ENCODE measurements at regions not wholly inside any gene's neighbourhood (a gene's known extent, or its start where the extent isn't known, plus 50 kb on each side); places are given as distances from the start of the nearest gene placed in this dataset.

DNA sequence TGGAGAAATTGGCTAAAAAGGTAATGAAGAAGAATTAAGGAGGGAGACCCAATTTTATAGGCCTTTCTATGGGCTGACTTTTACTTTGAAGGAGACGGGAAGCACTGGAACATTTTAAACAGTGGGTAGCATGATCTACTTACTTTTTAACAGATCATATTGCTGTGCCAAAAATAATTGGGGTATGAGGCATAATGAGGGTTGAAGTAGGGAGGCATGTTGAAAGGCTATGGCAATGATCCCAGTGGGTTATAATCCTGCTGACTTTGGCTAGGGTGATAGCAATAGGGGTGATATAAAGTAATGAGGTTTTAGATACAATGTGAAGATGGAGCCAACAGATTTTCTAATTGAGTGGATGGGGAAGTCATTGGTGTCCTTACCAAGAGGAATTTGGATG lies 73.2 kb downstream of the GPR37 start:
- H3K36me3 ChIP-seq (ENCODE audit: insufficient read depth, low read length), result no peaks in the 10 kb centered on the region
- H3K4me3 ChIP-seq (ENCODE audit: low read length), result no peak overlapping the region
- H3K4me2 ChIP-seq (ENCODE audit: low read length), result no peak overlapping the region
- no peaks in the 10 kb centered on the region for H3K4me1 ChIP-seq (ENCODE audit: control insufficient read depth, insufficient read depth, low read length)
- no peak overlapping the region for H3K9ac ChIP-seq (ENCODE audit: low read depth, low read length)
- no peaks in the 10 kb centered on the region for H3K9me3 ChIP-seq (replicated peaks; ENCODE audit: low read length)
- H3K27me3 ChIP-seq (ENCODE audit: control insufficient read depth, insufficient read depth, low read length), result no peaks in the 10 kb centered on the region

- Histone ChIP-seq H3K4me3 (ENCODE audit: low read length) (no peak overlapping the region), H3K9ac (ENCODE audit: low read depth, low read length) (no peak overlapping the region), H3K4me2 (ENCODE audit: low read length) (no peak overlapping the region), H3K4me1 (ENCODE audit: control insufficient read depth, insufficient read depth, low read length) (no peaks in the 10 kb centered on the region), H3K9me3 (replicated peaks; ENCODE audit: low read length) (no peaks in the 10 kb centered on the region), H3K36me3 (ENCODE audit: insufficient read depth, low read length) (no peaks in the 10 kb centered on the region), H3K27me3 (ENCODE audit: control insufficient read depth, insufficient read depth, low read length) (no peaks in the 10 kb centered on the region)
Observed at GRCh38 chr7:124690840-124691239, 74.8 kb downstream of the GPR37 start.

GRCh38 chr7:124689931-124690330 lies 75.7 kb downstream of the GPR37 start:
- Histone ChIP-seq H3K4me1 (ENCODE audit: control insufficient read depth, insufficient read depth, low read length) (no peaks in the 10 kb centered on the region), H3K27me3 (ENCODE audit: control insufficient read depth, insufficient read depth, low read length) (no peaks in the 10 kb centered on the region), H3K4me2 (ENCODE audit: low read length) (no peak overlapping the region), H3K9ac (ENCODE audit: low read depth, low read length) (no peak overlapping the region), H3K9me3 (replicated peaks; ENCODE audit: low read length) (no peaks in the 10 kb centered on the region), H3K4me3 (ENCODE audit: low read length) (no peak overlapping the region), H3K36me3 (ENCODE audit: insufficient read depth, low read length) (no peaks in the 10 kb centered on the region)

DNA sequence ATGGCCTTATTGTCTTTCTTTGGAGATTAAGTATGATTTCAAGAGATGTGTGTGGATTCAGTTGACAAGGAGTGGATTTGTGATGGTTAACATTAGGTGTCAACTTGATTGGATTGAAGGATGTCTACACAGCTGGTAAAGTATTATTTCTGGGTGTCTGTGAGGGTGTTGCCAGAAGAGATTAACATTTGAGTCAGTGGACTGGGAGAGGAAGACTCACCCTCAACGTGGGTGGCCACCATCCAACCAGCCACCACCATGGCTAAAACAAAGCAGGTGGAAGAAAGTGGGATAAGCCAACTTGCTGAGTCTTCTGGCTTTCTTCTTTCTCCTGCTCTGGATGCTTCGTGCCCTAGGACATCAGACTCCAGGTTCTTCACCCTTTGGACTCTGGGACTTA lies 76.1 kb downstream of the GPR37 start:
- Histone ChIP-seq H3K9me3 (replicated peaks; ENCODE audit: low read length) (no peaks in the 10 kb centered on the region), H3K4me2 (ENCODE audit: low read length) (no peak overlapping the region), H3K9ac (ENCODE audit: low read depth, low read length) (no peak overlapping the region), H3K4me3 (ENCODE audit: low read length) (no peak overlapping the region), H3K27me3 (ENCODE audit: control insufficient read depth, insufficient read depth, low read length) (no peaks in the 10 kb centered on the region), H3K36me3 (ENCODE audit: insufficient read depth, low read length) (no peaks in the 10 kb centered on the region), H3K4me1 (ENCODE audit: control insufficient read depth, insufficient read depth, low read length) (no peaks in the 10 kb centered on the region)

GRCh38 chr7:124688991-124689390 lies 76.6 kb downstream of the GPR37 start:
- no peaks in the 10 kb centered on the region for H3K9me3 ChIP-seq (replicated peaks; ENCODE audit: low read length)
- no peaks in the 10 kb centered on the region for H3K27me3 ChIP-seq (ENCODE audit: control insufficient read depth, insufficient read depth, low read length)
- H3K9ac ChIP-seq (ENCODE audit: low read depth, low read length), result no peak overlapping the region
- H3K4me1 ChIP-seq (ENCODE audit: control insufficient read depth, insufficient read depth, low read length), result no peaks in the 10 kb centered on the region
- no peaks in the 10 kb centered on the region for H3K36me3 ChIP-seq (ENCODE audit: insufficient read depth, low read length)
- no peak overlapping the region for H3K4me3 ChIP-seq (ENCODE audit: low read length)
- H3K4me2 ChIP-seq (ENCODE audit: low read length), result no peak overlapping the region

DNA sequence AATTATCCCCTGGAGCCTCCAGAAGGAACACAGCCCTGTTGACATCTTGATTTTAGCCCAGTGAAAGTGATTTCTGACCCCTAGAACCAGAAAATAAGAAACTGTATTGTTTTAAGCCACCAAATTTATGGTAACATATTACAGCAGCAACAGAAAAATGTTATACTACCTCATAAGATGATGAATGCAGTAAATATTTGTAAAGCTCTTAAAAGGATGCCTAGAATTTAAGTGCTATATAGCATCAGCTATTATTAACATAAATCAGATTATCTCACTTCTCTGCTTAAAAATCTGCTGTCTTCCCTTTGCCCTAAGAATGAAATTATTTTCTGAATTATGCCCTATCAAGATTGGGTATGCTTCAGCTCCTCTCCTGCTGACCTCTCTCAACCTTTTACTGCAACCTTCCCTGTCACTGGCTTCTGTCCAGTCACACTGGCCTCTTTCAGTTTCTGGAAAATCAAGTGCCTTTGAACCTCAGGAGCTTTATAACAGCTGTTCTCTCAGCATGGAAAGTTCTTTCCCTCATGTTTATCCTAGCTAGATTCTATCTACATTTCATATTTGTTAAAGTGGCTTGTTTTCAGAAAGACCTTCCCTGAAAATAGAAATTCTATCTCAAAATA lies 78.9 kb downstream of the GPR37 start:
- Histone ChIP-seq H3K4me1 (ENCODE audit: control insufficient read depth, insufficient read depth, low read length) (no peaks in the 10 kb centered on the region), H3K4me2 (ENCODE audit: low read length) (no peak overlapping the region), H3K27me3 (ENCODE audit: control insufficient read depth, insufficient read depth, low read length) (no peaks in the 10 kb centered on the region), H3K9me3 (replicated peaks; ENCODE audit: low read length) (no peaks in the 10 kb centered on the region), H3K4me3 (ENCODE audit: low read length) (no peak overlapping the region), H3K9ac (ENCODE audit: low read depth, low read length) (no peak overlapping the region), H3K36me3 (ENCODE audit: insufficient read depth, low read length) (no peaks in the 10 kb centered on the region)

GRCh38 chr7:124681946-124682345 lies 83.6 kb downstream of the GPR37 start:
- Histone ChIP-seq H3K4me1 (ENCODE audit: control insufficient read depth, insufficient read depth, low read length) (no peaks in the 10 kb centered on the region), H3K9me3 (replicated peaks; ENCODE audit: low read length) (no peaks in the 10 kb centered on the region), H3K9ac (ENCODE audit: low read depth, low read length) (no peak overlapping the region), H3K4me2 (ENCODE audit: low read length) (no peak overlapping the region), H3K4me3 (ENCODE audit: low read length) (no peak overlapping the region), H3K36me3 (ENCODE audit: insufficient read depth, low read length) (no peaks in the 10 kb centered on the region), H3K27me3 (ENCODE audit: control insufficient read depth, insufficient read depth, low read length) (no peaks in the 10 kb centered on the region)

DNA sequence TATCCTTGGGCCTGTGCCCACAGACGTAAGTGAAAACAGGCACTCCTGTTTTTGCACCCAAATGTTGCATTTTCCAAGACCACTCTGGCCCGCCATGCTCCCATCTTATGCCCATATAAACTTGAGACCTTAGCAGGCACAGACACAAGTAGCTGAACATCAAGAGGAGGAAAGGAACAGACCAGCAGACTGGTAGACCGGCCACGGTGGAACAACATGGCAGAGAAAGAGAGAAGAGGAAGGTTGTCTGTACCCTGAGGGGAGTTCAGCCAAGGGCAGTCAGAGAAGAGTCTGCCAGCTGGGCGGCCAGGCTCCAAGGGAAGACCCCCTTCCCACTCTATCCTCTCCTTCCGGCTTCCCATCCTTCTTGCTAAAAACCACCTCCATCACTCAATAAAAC lies 85.3 kb downstream of the GPR37 start:
- Histone ChIP-seq H3K4me1 (ENCODE audit: control insufficient read depth, insufficient read depth, low read length) (no peaks in the 10 kb centered on the region), H3K4me2 (ENCODE audit: low read length) (no peak overlapping the region), H3K27me3 (ENCODE audit: control insufficient read depth, insufficient read depth, low read length) (no peaks in the 10 kb centered on the region), H3K36me3 (ENCODE audit: insufficient read depth, low read length) (no peaks in the 10 kb centered on the region), H3K9ac (ENCODE audit: low read depth, low read length) (no peak overlapping the region), H3K4me3 (ENCODE audit: low read length) (no peak overlapping the region), H3K9me3 (replicated peaks; ENCODE audit: low read length) (no peaks in the 10 kb centered on the region)

GRCh38 chr7:124679586-124680225 lies 85.9 kb downstream of the GPR37 start:
- Histone ChIP-seq H3K4me1 (ENCODE audit: control insufficient read depth, insufficient read depth, low read length) (no peaks in the 10 kb centered on the region), H3K27me3 (ENCODE audit: control insufficient read depth, insufficient read depth, low read length) (no peaks in the 10 kb centered on the region), H3K4me2 (ENCODE audit: low read length) (no peak overlapping the region), H3K36me3 (ENCODE audit: insufficient read depth, low read length) (no peaks in the 10 kb centered on the region), H3K9me3 (replicated peaks; ENCODE audit: low read length) (no peaks in the 10 kb centered on the region), H3K4me3 (ENCODE audit: low read length) (no peak overlapping the region), H3K9ac (ENCODE audit: low read depth, low read length) (no peak overlapping the region)

DNA sequence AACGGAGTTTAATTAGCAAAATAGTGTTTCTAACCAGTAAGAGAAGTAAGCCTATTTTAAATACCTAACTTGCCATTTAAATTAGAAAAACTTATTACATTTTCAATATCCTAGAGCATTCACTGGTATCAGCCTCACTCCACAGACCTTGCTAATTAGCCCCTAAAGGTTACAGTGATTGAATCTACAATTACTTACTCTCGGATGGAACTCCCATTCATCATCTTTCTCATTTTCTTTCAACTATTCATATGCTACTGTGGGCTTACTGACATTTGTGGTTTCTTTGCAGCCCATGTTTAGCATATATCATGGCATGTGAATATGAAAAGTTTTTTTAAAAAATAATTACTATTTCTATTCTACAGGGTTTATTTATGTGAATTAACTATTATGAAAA lies 86.4 kb downstream of the GPR37 start:
- Histone ChIP-seq H3K27me3 (ENCODE audit: control insufficient read depth, insufficient read depth, low read length) (no peaks in the 10 kb centered on the region), H3K4me3 (ENCODE audit: low read length) (no peak overlapping the region), H3K9ac (ENCODE audit: low read depth, low read length) (no peak overlapping the region), H3K4me2 (ENCODE audit: low read length) (no peak overlapping the region), H3K36me3 (ENCODE audit: insufficient read depth, low read length) (no peaks in the 10 kb centered on the region), H3K9me3 (replicated peaks; ENCODE audit: low read length) (no peaks in the 10 kb centered on the region), H3K4me1 (ENCODE audit: control insufficient read depth, insufficient read depth, low read length) (no peaks in the 10 kb centered on the region)

- no peaks in the 10 kb centered on the region for H3K27me3 ChIP-seq (ENCODE audit: control insufficient read depth, insufficient read depth, low read length)
- no peak overlapping the region for H3K4me2 ChIP-seq (ENCODE audit: low read length)
- no peak overlapping the region for H3K9ac ChIP-seq (ENCODE audit: low read depth, low read length)
- no peak overlapping the region for H3K4me3 ChIP-seq (ENCODE audit: low read length)
- no peaks in the 10 kb centered on the region for H3K4me1 ChIP-seq (ENCODE audit: control insufficient read depth, insufficient read depth, low read length)
- no peaks in the 10 kb centered on the region for H3K36me3 ChIP-seq (ENCODE audit: insufficient read depth, low read length)
- no peaks in the 10 kb centered on the region for H3K9me3 ChIP-seq (replicated peaks; ENCODE audit: low read length)
Observed at GRCh38 chr7:124674451-124674850, 91.1 kb downstream of the GPR37 start.

GRCh38 chr7:124672011-124672410 lies 93.6 kb downstream of the GPR37 start:
- Histone ChIP-seq H3K36me3 (ENCODE audit: insufficient read depth, low read length) (no peaks in the 10 kb centered on the region), H3K27me3 (ENCODE audit: control insufficient read depth, insufficient read depth, low read length) (no peaks in the 10 kb centered on the region), H3K4me1 (ENCODE audit: control insufficient read depth, insufficient read depth, low read length) (no peaks in the 10 kb centered on the region), H3K4me3 (ENCODE audit: low read length) (no peak overlapping the region), H3K9me3 (replicated peaks; ENCODE audit: low read length) (no peaks in the 10 kb centered on the region), H3K4me2 (ENCODE audit: low read length) (no peak overlapping the region), H3K9ac (ENCODE audit: low read depth, low read length) (no peak overlapping the region)

Measured in skeletal muscle satellite cell (primary cell).